ENCODE measurements at regions not wholly inside any gene's neighbourhood (a gene's known extent, or its start where the extent isn't known, plus 50 kb on each side); places are given as distances from the start of the nearest gene placed in this dataset.
"Not testable (repeated sequence)": the region's sequence is repeated elsewhere in the genome, so short reads cannot be mapped to it uniquely, and the experiment has no call there.

DNA sequence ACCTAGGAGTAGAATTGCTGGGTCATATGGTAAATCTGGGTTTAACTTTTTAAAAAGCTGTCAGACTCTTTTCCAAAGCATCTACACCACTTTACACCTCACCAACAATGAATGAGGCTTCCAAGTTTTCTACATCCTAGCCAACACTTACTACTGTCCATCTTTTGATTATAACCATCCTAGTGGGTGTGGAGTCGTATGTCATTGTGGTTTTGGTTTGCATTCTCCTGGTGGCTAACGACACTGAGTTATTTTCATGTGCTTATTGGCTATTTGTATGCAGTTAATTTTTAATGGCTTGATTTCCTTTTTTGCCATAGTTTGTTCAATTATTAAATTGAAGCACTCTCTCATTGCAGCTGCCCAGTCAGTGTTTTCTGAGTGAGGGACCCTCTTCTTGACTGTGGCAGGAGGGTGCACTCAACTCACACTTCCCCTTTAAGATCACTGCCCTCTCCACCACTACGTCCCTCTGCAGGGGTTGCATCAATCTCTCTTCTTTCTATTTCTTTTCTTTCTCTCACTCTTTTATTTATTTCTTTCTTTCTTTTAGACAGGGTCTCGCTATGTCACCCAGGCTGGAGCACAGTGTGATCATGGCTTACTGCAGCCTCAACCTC, 182.3 kb downstream of the C9orf152 start:
- DNase-seq (ENCODE audit: low spot score), result no peak

DNA sequence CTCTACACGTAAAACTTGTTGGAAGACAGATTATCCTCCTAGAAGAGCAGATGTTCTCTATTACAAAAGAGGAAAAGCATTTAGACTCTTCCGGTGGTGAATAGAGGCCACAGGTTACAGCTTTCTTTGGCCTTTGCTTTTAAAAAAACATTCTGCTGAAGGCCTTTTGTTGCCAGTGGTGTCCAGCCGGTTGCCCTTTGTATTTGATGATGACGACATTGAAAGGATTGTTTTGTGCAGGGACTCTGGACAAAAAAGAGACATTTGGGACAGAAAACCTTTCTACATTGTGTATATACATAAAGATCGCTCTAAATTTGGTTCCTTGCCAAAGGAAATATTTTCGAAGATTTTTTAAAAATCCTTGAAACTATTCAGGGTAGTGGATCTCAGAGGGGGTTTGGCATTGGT, 180.3 kb downstream of the C9orf152 start:
- peak; percentile 23 for DNase-seq (ENCODE audit: low spot score)

DNA sequence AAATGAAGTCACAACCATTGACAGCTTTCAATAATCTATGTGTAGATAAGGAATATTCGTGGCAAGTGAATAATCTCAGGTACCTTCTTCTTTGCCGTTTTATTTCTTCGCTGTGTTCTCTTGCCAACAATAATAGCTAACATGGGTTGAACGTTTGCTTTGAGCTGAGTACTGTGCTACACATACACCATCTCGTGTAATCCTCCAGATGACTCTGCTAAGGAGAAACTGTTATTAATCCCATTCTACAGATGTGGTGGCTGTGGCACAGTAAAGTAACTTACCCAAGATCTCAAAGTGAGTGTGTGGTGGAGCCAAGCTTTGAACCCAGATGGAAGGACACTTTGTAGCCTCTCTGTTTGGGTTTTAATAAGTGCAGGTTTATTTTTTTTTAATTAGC, 179.7 kb downstream of the C9orf152 start:
- DNase-seq (ENCODE audit: low spot score), result no peak

DNA sequence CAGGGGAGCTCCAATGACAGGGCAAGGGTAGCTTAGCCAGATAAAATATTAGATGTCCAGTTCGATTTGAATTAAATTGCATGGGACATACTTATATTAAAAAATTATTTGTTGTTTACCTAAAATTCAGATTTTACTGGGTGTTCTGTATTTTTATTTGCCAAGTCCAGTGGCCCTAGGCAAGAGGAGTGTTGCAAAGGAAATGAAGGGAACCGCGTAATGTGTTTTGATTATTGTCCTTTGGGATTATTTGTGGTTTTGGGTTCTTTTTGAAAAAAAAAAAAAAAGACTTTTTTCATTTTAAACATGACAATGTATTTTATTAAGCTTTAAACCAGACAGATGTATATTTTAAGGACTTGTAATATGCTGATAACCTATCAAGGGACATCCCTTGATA, 179.3 kb downstream of the C9orf152 start:
- no peak for DNase-seq (ENCODE audit: low spot score)

DNA sequence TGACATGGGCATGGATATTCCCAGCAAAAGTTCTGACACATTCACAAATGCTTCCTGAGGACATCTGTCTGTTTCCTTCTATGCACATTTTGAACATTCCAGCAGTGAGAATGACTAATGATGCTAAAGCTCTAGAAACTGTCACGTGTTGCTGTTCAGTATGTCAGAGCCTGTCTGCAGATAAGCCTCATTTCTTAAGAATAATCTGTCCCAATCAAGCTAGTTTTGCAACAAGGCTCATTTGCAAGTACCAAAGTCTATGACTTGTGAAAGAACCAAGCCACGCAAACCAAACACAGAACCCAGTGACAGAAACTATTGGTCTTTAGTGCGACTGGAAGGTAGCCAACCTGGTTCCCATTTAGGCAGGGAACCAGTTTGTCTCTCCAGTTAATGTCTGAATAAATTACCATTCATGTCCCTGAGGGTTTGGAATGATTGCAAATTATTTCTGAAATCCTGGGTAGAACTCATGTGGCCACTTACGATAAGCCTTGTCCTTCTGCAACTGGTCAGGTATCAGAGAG, 178.5 kb downstream of the C9orf152 start:
- DNase-seq (ENCODE audit: low spot score), result peak; percentile 17

DNA sequence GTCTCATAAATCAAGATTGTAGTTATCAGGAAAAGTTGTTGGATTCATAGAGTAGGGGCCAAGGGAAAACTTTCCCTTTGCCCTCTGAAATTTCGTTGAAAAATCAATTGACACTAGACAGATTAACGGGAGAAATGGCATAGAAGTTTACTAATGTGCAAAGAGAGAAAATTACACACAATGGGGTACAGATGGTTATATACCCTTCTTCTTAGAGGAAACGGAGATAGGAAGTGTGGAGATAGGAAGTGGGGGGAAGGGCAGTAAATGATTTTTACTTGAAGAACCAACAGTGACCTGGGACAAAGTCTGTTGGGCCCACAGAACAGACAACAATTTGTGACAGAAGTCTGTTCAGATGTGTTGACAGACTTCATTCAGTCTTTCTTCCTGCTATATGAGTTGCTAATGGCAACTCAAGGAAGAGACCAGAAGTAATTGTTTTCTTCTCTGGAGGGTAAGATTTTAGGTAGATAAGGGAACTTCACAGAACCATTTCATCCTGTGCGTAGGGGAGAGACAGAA, 177.9 kb downstream of the C9orf152 start:
- no peak for DNase-seq (ENCODE audit: low spot score)

DNA sequence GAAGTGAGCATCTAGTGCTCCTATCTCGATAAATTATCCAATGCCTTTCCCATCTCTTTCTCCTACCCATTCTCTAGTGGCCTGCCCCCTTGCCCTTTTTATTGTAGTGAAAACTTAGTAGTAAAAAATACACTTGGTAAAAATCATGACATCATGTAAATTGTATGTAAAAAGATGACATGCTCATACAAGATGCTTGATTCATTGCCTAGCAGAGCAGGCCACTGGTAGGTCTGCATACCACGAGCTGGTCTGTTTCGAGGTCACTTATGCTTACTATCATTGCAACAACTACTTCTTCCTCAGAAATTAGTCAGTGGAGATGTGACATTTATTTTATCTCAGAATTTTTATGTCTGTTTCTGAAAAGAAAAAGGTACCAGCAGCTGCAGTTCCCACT, 177.3 kb downstream of the C9orf152 start:
- no peak for DNase-seq (ENCODE audit: low spot score)

DNA sequence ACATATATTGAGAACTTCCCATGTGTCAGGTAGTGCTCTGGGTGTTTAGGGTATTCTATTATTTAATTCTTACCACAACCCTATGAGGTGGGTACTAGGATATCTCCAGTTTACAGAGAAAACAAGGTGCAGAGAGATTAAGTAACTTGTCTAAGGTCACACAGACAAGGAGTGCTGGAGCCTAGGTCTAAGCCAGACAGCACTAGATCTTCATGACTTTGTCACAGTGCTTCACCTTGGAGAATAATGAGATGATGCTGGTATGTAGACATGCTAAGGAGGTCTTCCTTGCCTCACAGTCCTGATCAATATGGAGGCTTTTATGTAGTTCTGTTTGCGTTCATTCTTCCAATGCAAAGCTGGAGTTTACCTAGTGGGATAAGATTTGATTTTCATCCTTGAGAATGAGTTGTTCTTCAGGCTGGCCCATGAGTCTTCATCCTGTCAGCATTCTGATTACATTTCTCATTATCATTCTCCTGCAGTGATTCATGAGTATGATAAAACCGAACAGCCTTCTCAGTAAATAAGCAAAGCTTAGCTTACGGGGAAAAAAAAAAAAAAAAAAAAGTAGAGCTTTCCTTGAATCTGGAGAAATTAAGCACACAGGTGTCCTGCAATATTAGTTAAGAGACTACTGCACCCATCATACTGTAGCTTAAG, 176.3 kb downstream of the C9orf152 start:
- DNase-seq (ENCODE audit: low spot score), result no peak

DNA sequence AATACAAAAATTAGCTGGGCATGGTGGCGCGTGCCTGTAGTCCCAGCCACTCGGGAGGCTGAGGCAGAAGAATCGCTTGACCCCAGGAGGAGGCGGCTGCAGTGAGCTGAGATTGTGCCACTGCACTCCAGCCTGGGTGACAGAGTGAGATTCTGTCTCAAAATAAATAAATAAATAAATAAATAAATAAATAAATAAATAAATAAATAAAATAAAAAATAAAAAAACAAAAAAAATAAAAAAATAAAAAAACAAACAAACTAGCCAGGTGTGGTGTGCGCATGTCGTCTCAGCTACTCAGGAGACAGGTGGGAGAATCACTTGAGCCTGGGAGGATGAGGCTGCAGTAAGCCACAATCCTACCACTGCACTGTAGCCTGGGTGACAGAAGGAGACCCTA, 175.4 kb downstream of the C9orf152 start:
- DNase-seq (ENCODE audit: low spot score), result not testable (repeated sequence)

DNA sequence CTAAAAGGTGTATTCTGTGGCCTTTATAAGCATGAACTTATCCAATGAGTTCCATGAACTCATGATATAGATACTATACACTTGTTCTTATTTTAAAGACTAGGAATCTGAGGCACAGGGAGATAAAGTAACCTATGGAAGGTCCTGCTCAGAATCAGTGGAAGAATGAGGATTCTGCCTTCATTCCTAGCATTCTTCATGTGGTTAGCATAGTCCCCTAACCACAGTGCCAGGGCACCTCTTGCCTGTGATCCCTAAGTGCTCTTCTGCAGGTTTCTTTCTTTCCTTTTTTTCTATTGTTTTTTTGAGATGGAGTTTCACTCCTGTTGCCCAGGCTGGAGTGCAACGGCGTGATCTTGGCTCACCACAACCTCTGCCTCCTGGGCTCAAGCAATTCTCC, 174.1 kb downstream of the C9orf152 start:
- DNase-seq (ENCODE audit: low spot score), result no peak

DNA sequence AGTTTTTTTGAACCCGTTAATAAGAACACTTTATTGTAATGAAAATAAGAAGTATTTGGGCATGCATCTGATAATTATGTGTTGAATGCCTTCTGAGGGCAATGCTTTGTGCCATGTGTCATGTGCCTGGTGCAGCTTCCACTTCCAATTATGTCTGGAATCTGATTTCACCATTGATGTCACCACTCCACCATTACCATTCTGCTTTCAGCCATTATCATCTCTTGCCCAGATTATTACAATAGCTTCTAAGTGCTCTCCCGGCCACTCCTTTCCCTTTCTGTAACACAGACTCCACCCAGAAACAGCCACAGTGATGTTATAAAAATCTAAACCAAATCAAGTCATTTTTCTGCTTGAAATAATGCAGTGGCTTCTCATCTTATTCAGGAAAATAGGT, 171.7 kb downstream of the C9orf152 start:
- DNase-seq (ENCODE audit: low spot score), result no peak

DNA sequence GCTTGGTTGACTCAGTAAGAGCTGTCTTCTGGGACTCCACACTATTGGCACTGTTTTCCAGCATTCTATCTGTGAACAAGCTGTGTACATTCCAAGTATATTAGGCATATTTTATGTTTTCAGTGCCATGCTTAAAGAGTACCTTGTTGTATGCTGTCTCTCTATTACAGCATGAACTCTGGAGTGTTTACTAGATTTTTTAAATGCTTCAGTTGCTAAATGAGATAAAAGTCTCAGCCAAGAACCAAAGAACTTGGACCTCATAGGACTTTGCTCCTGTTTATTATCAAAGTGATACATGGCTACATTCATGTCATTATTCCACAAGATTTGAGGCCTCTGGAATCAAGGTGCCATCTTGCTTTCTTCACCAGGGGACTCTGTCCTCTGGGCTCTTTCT, 167.2 kb downstream of the C9orf152 start:
- no peak for DNase-seq (ENCODE audit: low spot score)

DNA sequence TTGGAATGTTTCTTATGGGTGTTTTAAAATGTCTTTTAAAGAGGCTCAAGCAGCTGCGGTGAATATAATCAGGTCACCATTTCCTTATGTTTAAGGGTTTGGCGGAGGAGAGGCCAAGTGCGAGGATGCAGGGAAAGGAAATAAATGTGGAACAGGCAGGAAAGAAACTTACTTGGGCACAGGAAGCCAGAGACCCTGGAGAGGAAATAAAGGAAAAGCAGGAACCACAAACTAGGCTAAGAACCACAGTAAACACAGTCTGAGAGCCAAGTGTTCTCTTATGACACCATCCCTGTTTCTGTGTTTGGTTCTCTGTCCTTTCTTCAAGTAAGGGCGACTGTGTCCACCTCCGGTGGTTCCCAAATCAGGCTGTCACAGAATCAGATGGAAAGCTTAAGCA, 166.5 kb downstream of the C9orf152 start:
- no peak for DNase-seq (ENCODE audit: low spot score)

DNA sequence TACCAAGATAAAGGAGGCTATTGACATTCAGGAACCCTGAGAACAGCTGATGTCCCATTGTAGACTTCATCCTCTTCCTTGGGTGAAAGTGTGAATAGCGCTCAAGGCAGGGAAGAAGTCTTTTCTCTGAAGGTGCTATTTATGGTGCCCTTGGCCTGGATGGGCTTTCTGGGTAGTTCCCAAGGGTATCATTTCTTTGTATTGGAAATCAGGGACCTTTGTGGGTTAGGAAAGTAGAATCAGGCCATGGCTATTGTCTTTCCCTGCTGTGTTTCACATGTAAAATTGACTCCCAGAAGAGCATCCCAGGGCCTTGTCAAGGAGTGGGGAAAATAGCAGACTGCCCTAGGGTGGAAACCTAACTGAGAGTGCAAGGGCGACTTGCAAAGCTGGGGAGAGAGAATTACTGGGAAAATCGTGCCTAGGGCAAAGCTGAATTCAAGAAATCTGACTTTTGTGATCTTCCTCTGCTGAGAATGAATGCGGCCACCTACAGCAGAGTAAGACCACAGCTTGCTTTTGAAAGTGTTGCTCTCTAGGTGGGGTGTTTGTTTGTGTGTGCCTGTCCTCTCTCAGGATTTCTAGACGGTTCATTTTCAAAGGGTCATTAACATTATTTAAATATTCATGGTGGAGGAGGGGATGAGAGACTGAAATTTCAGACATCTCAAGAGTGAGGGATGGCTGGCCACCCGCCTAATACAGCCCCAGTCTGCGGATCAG, 160.6 kb downstream of the C9orf152 start:
- no peak for DNase-seq (ENCODE audit: low spot score)

DNA sequence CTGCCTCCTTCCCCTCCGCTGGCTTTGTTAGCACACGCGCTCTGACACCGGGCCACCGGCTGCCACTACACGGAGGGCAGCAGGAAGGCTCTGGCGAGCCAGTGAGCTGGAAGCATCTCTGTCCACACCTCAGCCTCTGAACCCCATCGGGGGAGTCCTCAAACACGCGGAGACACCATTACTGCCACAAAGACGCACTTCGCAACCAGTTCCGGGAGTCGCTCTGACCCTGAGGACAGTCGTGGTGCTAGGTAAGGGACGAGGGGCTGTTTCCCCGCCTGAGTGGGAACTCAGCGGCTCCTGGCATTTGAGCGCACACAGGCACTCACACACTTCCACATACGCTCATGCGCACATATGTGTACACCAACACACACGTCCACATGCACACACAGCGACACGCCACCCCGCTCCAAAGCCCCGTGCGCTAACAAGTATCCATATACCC, 160.0 kb downstream of the C9orf152 start:
- DNase-seq (ENCODE audit: low spot score), result no peak

DNA sequence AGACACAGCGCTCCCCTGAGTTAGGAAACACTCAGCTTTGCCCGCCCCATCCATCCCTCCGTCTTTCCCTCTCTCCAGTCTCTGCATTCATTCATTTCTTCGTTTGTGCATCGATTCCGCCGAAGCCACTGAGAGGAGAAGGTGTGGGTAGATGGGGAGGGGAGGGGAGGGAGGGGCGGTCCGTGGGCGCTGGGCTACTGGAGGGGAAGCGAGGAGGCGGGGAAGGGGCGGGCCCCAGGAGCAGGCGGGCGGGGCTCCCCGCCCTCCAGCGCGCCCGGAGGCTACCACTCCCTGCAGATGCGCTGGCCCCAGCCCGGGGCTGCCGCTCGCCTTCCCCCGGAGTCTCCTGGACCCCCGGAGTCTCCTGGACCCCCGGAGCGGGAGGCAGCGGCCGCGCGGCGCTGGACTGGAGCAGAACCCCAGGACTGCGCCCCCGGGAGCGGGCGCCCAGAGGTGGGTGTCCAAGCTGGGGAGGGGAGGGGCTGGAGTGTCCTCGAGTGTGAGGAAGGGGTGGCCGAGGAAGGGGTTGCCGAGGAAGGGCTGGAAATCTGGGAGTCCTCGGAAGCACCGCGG, 159.5 kb downstream of the C9orf152 start:
- no peak for DNase-seq (ENCODE audit: low spot score)

DNA sequence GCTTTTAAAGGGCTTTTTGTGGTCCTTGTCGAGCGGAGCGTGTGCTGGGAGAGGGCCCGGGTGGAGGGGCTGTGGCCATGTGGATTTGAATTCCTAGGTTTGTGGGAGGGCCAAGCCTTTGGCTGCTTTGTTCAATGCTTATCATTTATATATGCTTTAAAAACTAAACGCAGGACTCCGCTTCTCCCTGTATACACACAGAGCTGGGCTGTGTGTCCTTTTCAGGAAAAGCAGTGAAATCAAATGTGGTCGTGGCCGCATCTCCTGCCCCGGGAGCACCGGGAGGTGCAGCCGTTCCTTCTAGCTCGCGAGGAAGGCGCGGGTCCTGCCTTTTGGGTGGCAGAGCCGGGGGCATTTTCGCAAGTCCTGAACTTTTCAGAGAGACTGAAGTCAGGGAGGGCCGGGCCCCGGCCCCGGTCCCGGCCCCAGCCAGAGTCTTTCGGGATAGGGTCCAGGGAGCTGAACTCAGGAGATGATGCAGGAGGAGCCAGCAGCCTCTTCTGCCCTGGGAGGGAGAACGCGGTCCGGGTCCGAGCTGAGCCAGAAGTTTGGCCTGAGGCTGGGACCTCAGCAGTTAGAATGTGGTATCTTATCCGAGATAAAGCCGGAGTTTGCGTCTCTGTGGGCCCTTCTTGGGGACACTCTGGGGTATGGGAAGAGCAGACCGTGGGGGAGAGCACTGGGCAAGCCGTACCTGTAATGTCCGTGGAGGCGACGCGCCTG, 158.8 kb downstream of the C9orf152 start:
- DNase-seq (ENCODE audit: low spot score), result no peak

DNA sequence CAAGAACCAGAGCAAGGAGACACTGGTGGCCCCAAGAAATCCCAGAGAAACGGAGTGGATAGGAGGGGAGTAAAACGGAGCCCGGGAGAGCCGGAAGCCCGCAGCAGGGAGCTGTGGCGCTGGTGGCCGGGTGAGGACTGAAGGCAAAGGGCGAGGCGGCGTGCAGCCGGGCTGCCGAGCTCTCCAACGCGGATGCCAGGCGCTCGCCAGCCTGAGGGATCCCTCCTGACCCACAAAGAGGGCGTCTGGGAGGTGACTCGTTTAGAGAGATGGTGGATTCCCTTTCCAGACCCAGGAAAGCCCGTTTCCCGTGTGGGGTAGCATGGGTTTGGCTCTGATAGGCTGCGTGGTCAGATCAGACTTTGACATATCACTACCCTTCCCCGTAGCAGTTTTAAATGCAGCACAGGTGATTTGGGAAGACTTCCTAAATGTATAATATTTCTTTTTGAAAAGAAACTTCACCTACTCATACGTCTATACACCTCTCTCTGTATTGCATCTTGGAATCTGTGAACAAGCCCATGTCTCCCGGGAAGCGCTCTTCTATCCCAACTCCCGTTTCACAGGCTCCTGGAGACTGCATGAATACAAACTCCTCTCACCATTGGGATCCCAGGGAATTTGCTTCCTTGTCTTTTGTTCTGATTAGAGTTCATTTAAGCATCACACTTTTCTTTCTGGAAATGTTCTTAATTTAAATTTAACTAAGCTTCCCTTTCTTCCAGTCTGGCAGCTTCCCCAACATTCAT, 158.1 kb downstream of the C9orf152 start:
- DNase-seq (ENCODE audit: low spot score), result no peak

DNA sequence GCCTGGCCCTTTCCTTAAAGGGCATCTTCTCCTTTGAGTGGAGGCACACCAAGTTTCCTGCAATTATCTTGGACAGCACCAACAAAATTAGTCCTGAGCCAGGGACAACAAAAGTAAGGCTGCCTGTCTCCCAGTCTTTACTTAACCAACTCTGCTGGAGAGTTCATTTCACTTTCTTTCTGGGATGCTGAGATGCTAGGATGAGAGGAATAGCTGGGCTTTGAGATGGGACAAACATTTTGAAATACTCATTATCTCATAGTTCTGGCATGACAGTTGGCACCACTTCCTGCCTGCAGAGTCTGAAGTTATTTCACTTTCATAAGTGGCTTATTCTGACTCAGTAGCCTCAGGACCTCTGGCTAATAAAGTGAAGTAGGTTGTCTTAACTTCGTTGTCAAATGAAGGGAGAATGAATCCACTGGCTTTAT, 157.0 kb downstream of the C9orf152 start:
- no peak for DNase-seq (ENCODE audit: low spot score)

DNA sequence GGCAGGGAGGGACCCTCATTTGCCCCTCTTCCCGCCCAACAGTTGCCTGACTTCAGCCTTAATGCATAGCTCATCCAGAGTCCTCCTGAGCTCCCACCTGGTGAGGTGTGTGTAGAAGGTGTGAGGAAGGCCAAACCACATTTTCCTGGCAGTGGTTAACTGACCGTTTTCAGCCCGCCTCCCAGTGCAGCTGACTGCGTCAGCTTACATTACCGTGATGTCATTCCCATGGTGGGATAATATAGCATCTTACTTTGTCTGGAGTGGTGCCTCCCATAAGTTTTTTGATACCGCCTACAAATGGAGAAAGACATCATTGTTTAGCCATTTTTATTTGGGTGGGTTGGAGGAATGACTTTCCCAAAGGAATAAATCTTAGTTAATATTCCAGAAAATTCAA, 151.9 kb downstream of the C9orf152 start:
- no peak for DNase-seq (ENCODE audit: low spot score)

DNA sequence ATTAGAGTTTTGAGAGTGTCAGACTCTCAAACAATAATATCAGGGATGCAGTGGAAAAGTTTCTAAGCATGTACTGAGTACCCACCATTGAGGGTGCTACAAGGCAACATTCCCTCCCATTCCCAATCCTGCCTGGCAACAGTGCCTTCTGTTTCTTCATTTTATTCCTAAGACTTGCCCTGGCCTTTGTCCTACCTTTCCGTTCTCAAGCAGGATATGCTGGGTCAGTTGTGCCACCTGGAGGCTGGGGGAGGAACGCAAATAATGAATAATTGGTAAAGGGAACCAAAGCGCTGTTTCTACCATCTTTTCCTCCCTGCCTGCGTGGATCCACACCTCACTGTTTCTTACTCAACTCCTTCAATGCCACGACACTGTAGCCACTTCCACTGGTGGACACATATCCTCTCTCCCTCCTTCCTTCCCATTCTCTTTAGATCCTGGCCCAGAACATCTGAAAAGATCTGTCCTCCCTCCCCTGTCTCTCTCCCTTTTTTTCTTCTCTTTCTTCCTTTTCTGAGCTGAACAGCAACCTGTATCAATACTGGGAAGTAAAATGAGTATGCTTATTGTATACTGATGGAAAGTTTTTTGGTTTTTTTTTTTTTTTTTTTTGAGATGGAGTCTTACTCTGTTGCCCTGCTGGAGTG, 149.5 kb downstream of the C9orf152 start:
- peak; percentile 66 for DNase-seq (ENCODE audit: low spot score)
